ENCODE measurements at regions not wholly inside any gene's neighbourhood (a gene's known extent, or its start where the extent isn't known, plus 50 kb on each side); places are given as distances from the start of the nearest gene placed in this dataset.

DNA sequence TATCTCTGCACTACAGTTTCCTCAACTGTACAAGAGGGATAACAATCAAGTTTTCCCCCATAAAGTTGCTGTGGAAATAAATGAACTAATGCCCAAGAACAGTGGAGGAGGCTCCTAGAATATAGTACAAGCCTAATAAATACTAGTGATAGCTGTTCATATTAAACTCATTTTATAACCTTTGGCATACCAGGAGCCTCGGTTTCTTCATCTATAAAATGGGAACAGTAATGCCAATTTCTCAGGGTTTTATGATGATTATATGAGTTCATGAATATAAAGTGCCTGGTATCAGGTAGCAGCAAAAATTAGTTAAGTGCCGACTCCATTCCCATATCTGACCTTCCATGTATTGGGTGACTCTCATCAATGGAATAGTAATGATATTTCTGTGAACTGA, 311.1 kb upstream of the MAF start:
- TF ChIP-seq FOXP2 (optimal IDR thresholded peaks at IDR 0.05; ENCODE audit: control extremely low read depth, extremely low read length, insufficient read depth) (no peak), EZH2 (IDR thresholded peaks at IDR 0.05) (no peak)
